H1 (cell line): ENCODE measurements at regions not wholly inside any gene's neighbourhood (a gene's known extent, or its start where the extent isn't known, plus 50 kb on each side); places are given as distances from the start of the nearest gene placed in this dataset.

ENCODE experiments used
- CTCF ChIA-PET: fragments of 300-600 bp; sonication (Branson Sonifier 250); formaldehyde crosslinking; loops from one replicate; lab custom pipeline; 2021; ENCODE audit not compliant: partially characterized antibody; lab: Charles Lee
- POLR2A ChIA-PET: fragments of 300-600 bp; sonication (Branson Sonifier 250); formaldehyde crosslinking; loops from one replicate; lab custom pipeline; 2021; ENCODE audit warnings: inconsistent platforms; ENCODE audit not compliant: partially characterized antibody; lab: Charles Lee
- DNase-seq, 2 experiments: peaks; one replicate each; pipeline versions ENCODE4 v3.0.0 to v3.0.0-alpha.2; 2010 to 2022; ENCODE audit warnings: low spot score in 2 of 2, low read depth in 1 of 2, mixed read lengths in 1 of 2
- FAIRE-seq: peaks from 2 replicates; lab custom pipeline; 2011; peaks lifted over from hg19 to GRCh38; lab: Jason Lieb, UNC
- H2AFZ ChIP-seq: 2 replicates; pipeline ENCODE4 v1.8.1; 2012; ENCODE audit warnings: low read length, inconsistent platforms
- H2AK5ac ChIP-seq: 2 replicates; pipeline ENCODE4 v1.6.1; 2013; ENCODE audit warnings: low read depth, low read length
- H2BK120ac ChIP-seq: replicated peaks from 2 replicates; pipeline ENCODE3; 2013; ENCODE audit warnings: low read depth, low read length, inconsistent platforms
- H2BK12ac ChIP-seq: 2 replicates; pipeline ENCODE4 v1.6.1; 2013; ENCODE audit warnings: low read depth, low read length
- H2BK15ac ChIP-seq: 2 replicates; pipeline ENCODE4 v1.6.1; 2013; ENCODE audit warnings: low read length
- H2BK20ac ChIP-seq: 2 replicates; pipeline ENCODE4 v1.6.1; 2013; ENCODE audit warnings: low read length
- H2BK5ac ChIP-seq: 2 replicates; pipeline ENCODE4 v1.6.1; 2013; ENCODE audit warnings: low read depth, low read length
- H3K14ac ChIP-seq: 2 replicates; pipeline ENCODE4 v1.6.1; 2013; ENCODE audit warnings: inconsistent platforms; ENCODE audit not compliant: insufficient read length
- H3K18ac ChIP-seq: 2 replicates; pipeline ENCODE4 v1.6.1; 2013; ENCODE audit warnings: low read length; ENCODE audit errors: extremely low read depth
- H3K23ac ChIP-seq: 2 replicates; pipeline ENCODE4 v1.6.1; 2013; ENCODE audit warnings: inconsistent platforms; ENCODE audit not compliant: insufficient read length
- H3K23me2 ChIP-seq: 2 replicates; pipeline ENCODE4 v1.6.1; 2013; ENCODE audit warnings: low read depth, low read length
- H3K27ac ChIP-seq: 2 replicates; pipeline ENCODE4 v1.6.1; 2011; ENCODE audit warnings: low read depth, low read length, inconsistent platforms
- H3K27me3 ChIP-seq, 4 experiments: replicated peaks in 1 of 4; 1 replicate in 1 of 4; 2 replicates in 3 of 4; pipeline versions ENCODE4 v1.6.1 to v1.8.1; 2011 to 2013; ENCODE audit warnings: low read length in 3 of 4, mild to moderate bottlenecking in 3 of 4, inconsistent platforms in 2 of 4, mixed read lengths in 2 of 4, moderate library complexity in 1 of 4; ENCODE audit not compliant: control insufficient read depth in 3 of 4, insufficient read depth in 3 of 4; ENCODE audit errors: extremely low read depth in 1 of 4
- H3K36me3 ChIP-seq, 4 experiments: 2 replicates each; pipeline versions ENCODE4 v1.6.1 to v1.8.1; 2011 to 2013; ENCODE audit warnings: mild to moderate bottlenecking in 4 of 4, low read length in 3 of 4, moderate library complexity in 2 of 4, control low read depth in 1 of 4, inconsistent platforms in 1 of 4; ENCODE audit not compliant: insufficient read depth in 4 of 4, control insufficient read depth in 2 of 4
- H3K4ac ChIP-seq: replicated peaks from 2 replicates; pipeline ENCODE3; 2013; ENCODE audit warnings: low read length, low read depth, mixed read lengths, inconsistent platforms; ENCODE audit not compliant: insufficient read length
- H3K4me1 ChIP-seq, 4 experiments: replicated peaks in 1 of 4; 1 replicate in 1 of 4; 2 replicates in 3 of 4; pipeline versions ENCODE4 v1.6.1 to v1.8.1; 2011 to 2013; ENCODE audit warnings: low read length in 3 of 4, inconsistent platforms in 2 of 4, mixed read lengths in 1 of 4; ENCODE audit not compliant: insufficient read depth in 4 of 4, control insufficient read depth in 3 of 4
- H3K4me2 ChIP-seq, 2 experiments: 2 replicates each; pipeline versions ENCODE4 v1.6.1 to v1.8.1; 2011 to 2013; ENCODE audit warnings: low read depth in 2 of 2, low read length in 2 of 2, control low read depth in 1 of 2, inconsistent platforms in 1 of 2, mild to moderate bottlenecking in 1 of 2; ENCODE audit not compliant: insufficient read depth in 1 of 2
- H3K4me3 ChIP-seq, 4 experiments: fragments of 200-600, 300-600 bp in 1 of 4; sonication (generic), shearing (Covaris generic), sonication (Bioruptor Twin) in 1 of 4; 2 replicates each; pipeline versions ENCODE4 v1.5.1 to v1.8.1; 2011 to 2016; ENCODE audit warnings: low read length in 4 of 4, low read depth in 3 of 4, control low read depth in 2 of 4, inconsistent platforms in 2 of 4, mild to moderate bottlenecking in 2 of 4, mixed read lengths in 1 of 4, moderate library complexity in 1 of 4; ENCODE audit not compliant: insufficient read depth in 2 of 4; ENCODE audit errors: extremely low read depth in 1 of 4
- H3K56ac ChIP-seq: replicated peaks from 2 replicates; pipeline ENCODE3; 2013; ENCODE audit warnings: low read depth, mild to moderate bottlenecking, mixed read lengths, low read length, inconsistent platforms; ENCODE audit not compliant: insufficient read length
- H3K79me1 ChIP-seq: 2 replicates; pipeline ENCODE4 v1.6.1; 2013; ENCODE audit warnings: low read depth, low read length, control low read depth
- H3K79me2 ChIP-seq, 2 experiments: 2 replicates each; pipeline versions ENCODE4 v1.6.1 to v1.8.1; 2012 to 2013; ENCODE audit warnings: low read length in 2 of 2, mild to moderate bottlenecking in 2 of 2, inconsistent platforms in 1 of 2; ENCODE audit not compliant: insufficient read depth in 2 of 2, control insufficient read depth in 1 of 2
- H3K9ac ChIP-seq, 4 experiments: replicated peaks in 1 of 4; 1 replicate in 1 of 4; 2 replicates in 3 of 4; pipeline versions ENCODE4 v1.6.1 to v1.8.1; 2011 to 2013; ENCODE audit warnings: low read depth in 3 of 4, low read length in 3 of 4, control low read depth in 2 of 4, mild to moderate bottlenecking in 2 of 4, moderate library complexity in 2 of 4, inconsistent platforms in 1 of 4; ENCODE audit errors: extremely low read depth in 1 of 4
- H3K9me3 ChIP-seq, 2 experiments: 2 replicates each; pipeline versions ENCODE4 v1.6.1 to v1.8.1; 2012 to 2013; ENCODE audit warnings: mild to moderate bottlenecking in 2 of 2, moderate library complexity in 2 of 2, control low read depth in 1 of 2, inconsistent platforms in 1 of 2, low read depth in 1 of 2, low read length in 1 of 2, mixed read lengths in 1 of 2; ENCODE audit not compliant: insufficient read depth in 2 of 2
- H4K20me1 ChIP-seq, 2 experiments: replicated peaks in 1 of 2; 2 replicates each; pipeline versions ENCODE3 to v1.8.1; 2011 to 2013; ENCODE audit warnings: inconsistent platforms in 2 of 2, low read length in 2 of 2, mild to moderate bottlenecking in 1 of 2; ENCODE audit not compliant: insufficient read depth in 2 of 2, control insufficient read depth in 1 of 2
- H4K5ac ChIP-seq: 2 replicates; pipeline ENCODE4 v1.6.1; 2013; ENCODE audit warnings: low read length, low read depth, mixed read lengths, inconsistent platforms; ENCODE audit not compliant: insufficient read length
- H4K8ac ChIP-seq: 2 replicates; pipeline ENCODE4 v1.8.0; 2013; ENCODE audit warnings: mild to moderate bottlenecking, moderate library complexity, low read length, inconsistent platforms; ENCODE audit not compliant: insufficient read depth; ENCODE audit errors: extremely low read depth
- H4K91ac ChIP-seq: replicated peaks from 2 replicates; pipeline ENCODE3; 2013; ENCODE audit warnings: low read length, mixed read lengths, inconsistent platforms; ENCODE audit not compliant: insufficient read length
- CHD1 ChIP-seq: IDR thresholded peaks from 2 replicates; pipeline ENCODE4 v1.6.1; 2012; ENCODE audit warnings: low read depth, low read length, improper control_type of control experiment
- CHD2 ChIP-seq: IDR thresholded peaks from 2 replicates; pipeline ENCODE4 v1.6.1; 2012; ENCODE audit warnings: low read length, improper control_type of control experiment
- CREB1 ChIP-seq: IDR thresholded peaks from 2 replicates; pipeline ENCODE4 v1.6.1; 2012; ENCODE audit warnings: inconsistent platforms
- EZH2 ChIP-seq: fragments of 200-600 bp; sonication (generic); IDR thresholded peaks from 2 replicates; pipeline ENCODE4 v1.7.1; 2012; ENCODE audit warnings: low read depth, mild to moderate bottlenecking, moderate library complexity, low read length, inconsistent platforms; ENCODE audit not compliant: severe bottlenecking
- HDAC2 ChIP-seq, 2 experiments: fragments of 300-600 bp in 1 of 2; sonication (generic) in 1 of 2; IDR thresholded peaks; 2 replicates each; pipeline ENCODE4 v1.6.1; 2011 to 2012; ENCODE audit warnings: low read depth in 2 of 2, low read length in 2 of 2, mild to moderate bottlenecking in 2 of 2, moderate library complexity in 2 of 2, borderline replicate concordance in 1 of 2, inconsistent platforms in 1 of 2
- KDM4A ChIP-seq: IDR thresholded peaks from one replicate; pipeline ENCODE4 v1.7.1; 2012; ENCODE audit warnings: low read depth, mild to moderate bottlenecking, moderate library complexity, low read length, inconsistent platforms; ENCODE audit not compliant: severe bottlenecking
- KDM5A ChIP-seq: fragments of 200-600 bp; IDR thresholded peaks from 2 replicates; pipeline ENCODE4 v1.7.1; 2012; ENCODE audit warnings: mild to moderate bottlenecking, low read length, inconsistent platforms, mixed read lengths
- NANOG ChIP-seq: IDR thresholded peaks from 2 replicates; pipeline ENCODE4 v1.6.1; 2011; ENCODE audit warnings: low read length, low read depth, mild to moderate bottlenecking, inconsistent platforms; ENCODE audit not compliant: insufficient read depth, poor library complexity, severe bottlenecking
- POLR2AphosphoS5 ChIP-seq: IDR thresholded peaks from 2 replicates; pipeline ENCODE4 v1.6.1; 2011; ENCODE audit warnings: low read depth, low read length
- RBBP5 ChIP-seq: IDR thresholded peaks from 2 replicates; pipeline ENCODE4 v1.7.1; 2012; ENCODE audit warnings: low read depth, mild to moderate bottlenecking, inconsistent platforms, low read length, moderate library complexity, borderline replicate concordance
- RFX5 ChIP-seq: IDR thresholded peaks from 2 replicates; pipeline ENCODE4 v1.6.1; 2011; ENCODE audit warnings: low read depth, low read length, improper control_type of control experiment, borderline replicate concordance
- SIN3A ChIP-seq, 2 experiments: IDR thresholded peaks in 1 of 2; conservative IDR thresholded peaks in 1 of 2; 2 replicates each; pipeline ENCODE4 v1.6.1; 2011 to 2012; ENCODE audit warnings: low read length in 2 of 2, improper control_type of control experiment in 1 of 2, low read depth in 1 of 2, mild to moderate bottlenecking in 1 of 2
- SP2 ChIP-seq: IDR thresholded peaks from 2 replicates; pipeline ENCODE4 v1.6.1; 2012; ENCODE audit warnings: mild to moderate bottlenecking, low read length, inconsistent platforms
- SP4 ChIP-seq: IDR thresholded peaks from 2 replicates; pipeline ENCODE4 v1.6.1; 2012; ENCODE audit warnings: low read length, inconsistent platforms
- ZNF274 ChIP-seq: IDR thresholded peaks from 2 replicates; pipeline ENCODE4 v1.7.0; 2012; ENCODE audit warnings: low read length, borderline replicate concordance; ENCODE audit errors: extremely low read depth
- WGBS, 2 experiments: shearing (Covaris generic) in 1 of 2; methylation state at CpG; one replicate each; pipeline versions ENCODE4 v1.1.6 to v1.1.7; 2013 to 2015; ENCODE audit warnings: low lambda C conversion rate in 2 of 2, mixed read lengths in 2 of 2, inconsistent platforms in 1 of 2, low coverage in 1 of 2, missing lambda C conversion rate in 1 of 2; ENCODE audit not compliant: insufficient replicate concordance in 2 of 2, insufficient coverage in 1 of 2, insufficient read length in 1 of 2; ENCODE audit errors: extremely low coverage in 1 of 2, missing lambda C conversion rate in 1 of 2; 5-methylcytosine and 5-hydroxymethylcytosine counted together

DNA sequence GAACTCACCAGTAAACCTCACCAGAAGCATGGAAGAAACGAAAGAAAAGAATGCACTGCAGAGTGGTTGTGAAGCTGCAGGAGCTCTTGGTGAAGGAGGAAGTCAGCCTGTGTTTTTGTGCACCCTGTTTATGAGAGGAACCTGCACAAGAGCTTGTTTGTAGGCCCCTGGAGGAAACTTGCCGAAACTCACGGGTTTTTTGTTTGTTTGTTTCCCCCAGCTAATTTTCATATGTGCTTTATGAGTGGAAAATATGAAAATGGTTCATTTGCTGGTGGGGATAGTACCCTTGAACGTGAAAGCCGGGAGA is 222.7 kb downstream of the C16orf95 start:
- Histone ChIP-seq H3K36me3 (no peaks in the 10 kb centered on the region), H2BK120ac (no peak overlapping the region), H3K4ac (no peak overlapping the region), H2BK15ac (no peak overlapping the region), H3K79me2 (no peaks in the 10 kb centered on the region), H4K91ac (no peak overlapping the region), H2BK12ac (no peak overlapping the region), H3K18ac (no peak overlapping the region), H3K14ac (no peak overlapping the region), H3K27me3 (no peaks in the 10 kb centered on the region; a peak in 1 of 7 replicates), H2BK20ac (no peak overlapping the region), H4K8ac (no peak overlapping the region), H3K4me2 (peak overlapping the region in 1 of 2 experiments; percentile 22; a peak in 1 of 4 replicates), H2BK5ac (no peak overlapping the region), H2AK5ac (no peak overlapping the region), H3K9ac (no peak overlapping the region), H3K27ac (no peak overlapping the region), H3K23me2 (no peaks in the 10 kb centered on the region), H4K5ac (no peak overlapping the region), H3K9me3 (no peaks in the 10 kb centered on the region), H2AFZ (no peak overlapping the region), H3K4me1 (peaks cover 0 to 12% (median 8%) of the 10 kb centered on the region in 4 experiments; a peak in 6 of 7 replicates), H3K23ac (no peak overlapping the region), H4K20me1 (no peaks in the 10 kb centered on the region), H3K56ac (no peak overlapping the region), H3K79me1 (no peaks in the 10 kb centered on the region), H3K4me3 (no peak overlapping the region)
- ChIA-PET CTCF (interaction anchor here (1.0 kb wide), 1 partner anchor 17 kb away, joined by 3 read pairs; no protein-coding TSS in a partner anchor), POLR2A (no interaction called here)
- WGBS, 2 experiments: 90% methylated on average over 5 of the region's 5 CpGs; no CpG with 5 or more reads in 1 of the 2 experiments
- no peak for FAIRE-seq
- no peak for DNase-seq
- TF ChIP-seq ZNF274 (no peak), KDM5A (no peak), EZH2 (no peak), SP2 (no peak), CHD1 (no peak), SP4 (no peak), CHD2 (no peak), HDAC2 (IDR thresholded peaks at IDR 0.05; ENCODE audit: borderline replicate concordance in 1 of 2, low read depth in 2 of 2, low read length in 2 of 2) (no peak), NANOG (no peak), RFX5 (no peak), RBBP5 (no peak), POLR2AphosphoS5 (no peak), CREB1 (no peak), SIN3A (conservative IDR thresholded peaks at IDR 0.05 in 1 of 2, IDR thresholded peaks at IDR 0.05 in 1 of 2; ENCODE audit: low read depth in 1 of 2, low read length in 2 of 2) (no peak), KDM4A (no peak)
